Kidney (tissue), 10 donors: ENCODE measurements at regions not wholly inside any gene's neighbourhood (a gene's known extent, or its start where the extent isn't known, plus 50 kb on each side); places are given as distances from the start of the nearest gene placed in this dataset.
"Not testable (repeated sequence)": the region's sequence is repeated elsewhere in the genome, so short reads cannot be mapped to it uniquely, and the experiment has no call there.

Experiments
- DNase-seq, 5 donors: peaks; one replicate each; pipeline ENCODE4 v3.0.0-alpha.2; 2013 to 2020
- FAIRE-seq: peaks from 2 replicates; lab custom pipeline; 2012; peaks lifted over from hg19 to GRCh38; lab: Jason Lieb, UNC
- H3K27ac ChIP-seq, 2 donors: one replicate each; pipeline ENCODE4 v1.7.0; 2013; ENCODE audit warnings: low read depth in 2 of 2, low read length in 2 of 2, inconsistent platforms in 1 of 2
- H3K27me3 ChIP-seq: one replicate; pipeline ENCODE4 v1.7.1; 2013; ENCODE audit warnings: low read length, inconsistent platforms; ENCODE audit not compliant: control insufficient read depth, insufficient read depth
- H3K36me3 ChIP-seq, 3 donors: one replicate each; pipeline versions ENCODE4 v1.7.0 to v1.7.1; 2013; ENCODE audit warnings: low read length in 3 of 3, control low read depth in 1 of 3, inconsistent platforms in 1 of 3; ENCODE audit not compliant: insufficient read depth in 3 of 3, control insufficient read depth in 2 of 3
- H3K4me1 ChIP-seq, 3 donors: one replicate each; pipeline versions ENCODE4 v1.7.0 to v1.7.1; 2013; ENCODE audit warnings: low read length in 3 of 3, inconsistent platforms in 1 of 3, low read depth in 1 of 3; ENCODE audit not compliant: control insufficient read depth in 2 of 3, insufficient read depth in 2 of 3
- H3K4me3 ChIP-seq, 3 donors: one replicate each; pipeline versions ENCODE4 v1.7.0 to v1.8.1; 2013; ENCODE audit warnings: low read length in 3 of 3, control low read depth in 1 of 3, inconsistent platforms in 1 of 3
- H3K9ac ChIP-seq, 3 donors: one replicate each; pipeline versions ENCODE4 v1.7.0 to v1.7.1; 2013; ENCODE audit warnings: low read length in 3 of 3, control low read depth in 1 of 3, inconsistent platforms in 1 of 3
- H3K9me3 ChIP-seq, 3 donors: one replicate each; pipeline versions ENCODE4 v1.7.0 to v1.7.1; 2013; ENCODE audit warnings: low read length in 3 of 3, control low read depth in 1 of 3, inconsistent platforms in 1 of 3; ENCODE audit not compliant: control insufficient read depth in 2 of 3, insufficient read depth in 1 of 3
- intact Hi-C: fragments of 100-400 bp; cut with DNase I; formaldehyde crosslinking; loops from one replicate; pipeline ENCODE4 v1.11.1; 2022
- donor health status: control.
- donor health status: control.
- donor health status: DM: yes; HTN: yes; CAD: no.
- donor health status: Normal renal cell carcinoma (clear cell type).

DNA sequence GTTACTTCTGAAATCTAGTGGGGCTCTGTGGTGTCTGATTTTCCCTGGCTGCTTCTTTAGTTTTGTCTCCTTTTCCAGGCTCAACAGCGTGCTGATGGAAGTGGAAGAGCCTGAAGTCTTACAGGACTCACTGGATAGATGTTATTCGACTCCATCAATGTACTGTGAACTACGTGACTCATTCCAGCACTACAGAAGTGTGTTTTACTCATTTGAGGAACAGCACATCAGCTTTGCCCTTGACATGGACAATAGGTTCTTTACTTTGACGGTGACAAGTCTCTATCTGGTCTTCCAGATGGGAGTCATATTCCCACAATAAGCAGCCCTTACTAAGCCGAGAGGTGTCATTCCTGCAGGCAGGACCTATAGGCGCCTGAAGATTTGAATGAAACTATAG is 51.1 kb downstream of the NBPF8 start:
- DNase-seq, H3K9ac ChIP-seq, H3K27ac ChIP-seq, H3K4me1 ChIP-seq, H3K36me3 ChIP-seq, H3K9me3 ChIP-seq, FAIRE-seq, H3K4me3 ChIP-seq, intact Hi-C loops, H3K27me3 ChIP-seq: not testable (repeated sequence)

GRCh38 chr1:120477663-120478062 is 62.8 kb downstream of the NBPF8 start:
- H3K27ac ChIP-seq, H3K36me3 ChIP-seq, DNase-seq, H3K9ac ChIP-seq, H3K27me3 ChIP-seq, H3K4me1 ChIP-seq, intact Hi-C loops, H3K9me3 ChIP-seq, H3K4me3 ChIP-seq, FAIRE-seq: not testable (repeated sequence)

GRCh38 chr1:120478400-120478799 is 63.6 kb downstream of the NBPF8 start:
- H3K36me3 ChIP-seq, H3K27me3 ChIP-seq, intact Hi-C loops, H3K4me3 ChIP-seq, H3K27ac ChIP-seq, H3K9me3 ChIP-seq, DNase-seq, H3K4me1 ChIP-seq, H3K9ac ChIP-seq, FAIRE-seq: not testable (repeated sequence)

DNA sequence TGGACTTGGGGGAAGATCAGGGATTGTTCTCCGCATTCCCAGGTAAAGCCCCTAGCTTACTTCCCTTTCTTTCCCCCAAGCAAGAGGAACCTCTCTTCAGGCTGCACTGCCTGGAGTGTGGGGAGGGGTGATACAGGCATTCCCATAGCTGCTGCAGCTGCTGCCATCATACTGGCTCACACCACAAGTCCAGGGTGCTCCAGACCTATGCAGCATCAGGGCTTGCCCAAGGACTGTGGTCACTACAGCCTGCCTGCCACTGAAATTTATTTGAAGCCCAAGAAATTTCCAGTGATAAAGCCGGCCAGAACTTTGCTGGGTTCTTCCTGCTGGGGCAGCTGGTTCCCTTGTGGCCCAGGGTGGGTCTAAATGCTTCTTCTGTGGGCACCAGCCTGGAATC is 72.7 kb downstream of the NBPF8 start:
- H3K4me3 ChIP-seq, H3K27me3 ChIP-seq, FAIRE-seq, intact Hi-C loops, H3K27ac ChIP-seq, H3K36me3 ChIP-seq, H3K9ac ChIP-seq, DNase-seq, H3K4me1 ChIP-seq, H3K9me3 ChIP-seq: not testable (repeated sequence)

- H3K9ac ChIP-seq, H3K4me1 ChIP-seq, H3K9me3 ChIP-seq, FAIRE-seq, H3K27me3 ChIP-seq, DNase-seq, H3K27ac ChIP-seq, intact Hi-C loops, H3K4me3 ChIP-seq, H3K36me3 ChIP-seq: not testable (repeated sequence)
These were observed 74.4 kb downstream of the NBPF8 start for GRCh38 chr1:120489217-120489616.

GRCh38 chr1:120497145-120497544 is 82.3 kb downstream of the NBPF8 start:
- not testable (repeated sequence) for H3K4me1 ChIP-seq, FAIRE-seq

GRCh38 chr1:120503284-120503683 is 88.4 kb downstream of the NBPF8 start:
- DNase-seq, H3K9ac ChIP-seq, H3K4me1 ChIP-seq, intact Hi-C loops, H3K27ac ChIP-seq, FAIRE-seq, H3K36me3 ChIP-seq, H3K27me3 ChIP-seq, H3K9me3 ChIP-seq, H3K4me3 ChIP-seq: not testable (repeated sequence)

More at GRCh38 chr1:120497145-120497544, 82.3 kb downstream of the NBPF8 start:
- DNase-seq, H3K36me3 ChIP-seq, H3K27me3 ChIP-seq, H3K27ac ChIP-seq, H3K9ac ChIP-seq, H3K9me3 ChIP-seq, intact Hi-C loops, H3K4me3 ChIP-seq: not testable (repeated sequence)

DNA sequence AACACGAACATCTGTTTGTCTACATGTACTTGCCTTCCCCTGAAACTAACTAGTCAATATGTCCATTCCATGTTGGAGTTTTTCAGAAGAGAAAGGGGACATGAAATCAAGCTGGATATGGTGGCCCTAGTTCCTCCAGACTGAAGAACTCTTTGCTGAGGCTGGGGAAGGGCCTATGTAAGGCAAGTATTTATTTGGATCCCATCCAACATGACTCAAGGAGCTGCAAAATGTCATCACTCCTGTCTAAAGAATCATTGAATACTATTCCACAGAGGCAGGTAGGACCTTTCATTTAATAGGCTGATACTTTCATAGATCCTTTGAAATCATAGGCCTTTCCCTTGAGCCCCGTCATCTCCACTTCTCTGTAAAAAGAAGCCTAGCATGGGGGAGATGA is 91.5 kb downstream of the NBPF8 start:
- H3K36me3 ChIP-seq, H3K4me1 ChIP-seq, FAIRE-seq, H3K9me3 ChIP-seq, H3K27ac ChIP-seq, H3K9ac ChIP-seq, H3K4me3 ChIP-seq, intact Hi-C loops, H3K27me3 ChIP-seq, DNase-seq: not testable (repeated sequence)

GRCh38 chr1:120508351-120508750 is 93.5 kb downstream of the NBPF8 start:
- H3K27ac ChIP-seq, FAIRE-seq, H3K27me3 ChIP-seq, H3K4me3 ChIP-seq, H3K4me1 ChIP-seq, H3K36me3 ChIP-seq, H3K9me3 ChIP-seq, H3K9ac ChIP-seq, DNase-seq, intact Hi-C loops: not testable (repeated sequence)
